Lung (tissue), 11 donors: ENCODE measurements at regions not wholly inside any gene's neighbourhood (a gene's known extent, or its start where the extent isn't known, plus 50 kb on each side); places are given as distances from the start of the nearest gene placed in this dataset.
A peak's percentile ranks its signal among the peaks of the same experiment; 100 is the strongest.

Experiments used
- ATAC-seq: fragments of 200-7000 bp; cut with Tn5 transposase; one replicate; pipeline ENCODE4 v1.9.1; 2020; ENCODE audit warnings: moderate number of reproducible peaks; ENCODE audit not compliant: insufficient read depth, low FRiP score
- DNase-seq, 3 donors: peaks; one replicate each; pipeline ENCODE4 v3.0.0-alpha.2; 2013 to 2017
- H3K27ac ChIP-seq, 2 donors: one replicate each; pipeline ENCODE4 v1.5.1; 2013; ENCODE audit warnings: mild to moderate bottlenecking in 2 of 2, moderate library complexity in 2 of 2, control low read depth in 1 of 2, inconsistent platforms in 1 of 2, low read depth in 1 of 2, low read length in 1 of 2
- H3K27me3 ChIP-seq, 3 donors: one replicate each; pipeline ENCODE4 v1.5.1; 2013; ENCODE audit warnings: low read length in 2 of 3; ENCODE audit not compliant: control insufficient read depth in 3 of 3, insufficient read depth in 3 of 3
- H3K36me3 ChIP-seq, 4 donors: one replicate each; pipeline ENCODE4 v1.5.1; 2013; ENCODE audit warnings: low read length in 4 of 4, mild to moderate bottlenecking in 1 of 4, moderate library complexity in 1 of 4; ENCODE audit not compliant: control insufficient read depth in 4 of 4, insufficient read depth in 4 of 4
- H3K4me1 ChIP-seq, 5 donors: one replicate each; pipeline ENCODE4 v1.5.1; 2013; ENCODE audit warnings: low read length in 5 of 5, mild to moderate bottlenecking in 2 of 5, moderate library complexity in 1 of 5; ENCODE audit not compliant: control insufficient read depth in 5 of 5, insufficient read depth in 5 of 5
- H3K4me3 ChIP-seq: one replicate; pipeline ENCODE4 v1.5.1; 2013; ENCODE audit warnings: mild to moderate bottlenecking, control low read depth, moderate library complexity
- H3K9ac ChIP-seq, 2 donors: one replicate each; pipeline ENCODE4 v1.5.1; 2013; ENCODE audit warnings: low read length in 2 of 2, control low read depth in 1 of 2; ENCODE audit not compliant: insufficient read depth in 1 of 2
- H3K9me3 ChIP-seq, 4 donors: one replicate each; pipeline ENCODE4 v1.5.1; 2013; ENCODE audit warnings: low read length in 3 of 4, mild to moderate bottlenecking in 1 of 4, moderate library complexity in 1 of 4; ENCODE audit not compliant: control insufficient read depth in 4 of 4, insufficient read depth in 3 of 4
- WGBS, 2 donors: extraction: QIAGEN DNeasy Blood & Tissue Kit; methylation state at CpG; one replicate each; pipeline ENCODE4 v1.1.7; 2013; 5-methylcytosine and 5-hydroxymethylcytosine counted together
- TF ChIP-seq, protein P1 (sequence below): IDR thresholded peaks from 2 replicates; pipeline ENCODE4 v1.5.1; 2012; ENCODE audit warnings: mild to moderate bottlenecking; ENCODE audit errors: control extremely low read depth, extremely low read depth
- donor health status: control.
- donor health status: control.
- donor health status: Bipolar disorder and iron deficiency.
- donor health status: healthy.
- donor health status: DM: yes; HTN: yes; CAD: no.

DNA sequence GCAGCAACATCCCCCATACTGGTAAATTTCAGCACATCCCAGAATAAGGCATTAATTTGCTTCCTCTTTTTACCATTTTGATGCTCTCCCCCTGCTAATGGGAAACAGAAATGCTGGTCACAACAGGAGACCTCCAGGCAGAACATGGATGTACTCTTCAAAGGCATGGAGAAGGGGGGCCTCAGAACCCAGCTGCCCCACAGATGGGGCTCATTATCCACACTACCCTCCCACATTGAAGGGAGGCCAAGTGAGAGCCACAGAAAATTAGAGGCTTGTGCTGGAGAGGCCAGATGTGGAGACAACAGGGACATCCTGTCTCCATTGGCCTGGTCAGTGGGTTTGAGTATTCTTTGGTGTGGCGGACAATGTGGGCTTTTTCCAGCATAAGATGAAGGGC is 150.1 kb upstream of the CDH11 start:
- Histone ChIP-seq H3K4me1 (no peaks in the 10 kb centered on the region), H3K9ac (no peak overlapping the region), H3K9me3 (no peaks in the 10 kb centered on the region), H3K27ac (no peak overlapping the region), H3K27me3 (no peaks in the 10 kb centered on the region), H3K36me3 (no peaks in the 10 kb centered on the region), H3K4me3 (no peak overlapping the region)
- TF ChIP-seq, protein P1, sequence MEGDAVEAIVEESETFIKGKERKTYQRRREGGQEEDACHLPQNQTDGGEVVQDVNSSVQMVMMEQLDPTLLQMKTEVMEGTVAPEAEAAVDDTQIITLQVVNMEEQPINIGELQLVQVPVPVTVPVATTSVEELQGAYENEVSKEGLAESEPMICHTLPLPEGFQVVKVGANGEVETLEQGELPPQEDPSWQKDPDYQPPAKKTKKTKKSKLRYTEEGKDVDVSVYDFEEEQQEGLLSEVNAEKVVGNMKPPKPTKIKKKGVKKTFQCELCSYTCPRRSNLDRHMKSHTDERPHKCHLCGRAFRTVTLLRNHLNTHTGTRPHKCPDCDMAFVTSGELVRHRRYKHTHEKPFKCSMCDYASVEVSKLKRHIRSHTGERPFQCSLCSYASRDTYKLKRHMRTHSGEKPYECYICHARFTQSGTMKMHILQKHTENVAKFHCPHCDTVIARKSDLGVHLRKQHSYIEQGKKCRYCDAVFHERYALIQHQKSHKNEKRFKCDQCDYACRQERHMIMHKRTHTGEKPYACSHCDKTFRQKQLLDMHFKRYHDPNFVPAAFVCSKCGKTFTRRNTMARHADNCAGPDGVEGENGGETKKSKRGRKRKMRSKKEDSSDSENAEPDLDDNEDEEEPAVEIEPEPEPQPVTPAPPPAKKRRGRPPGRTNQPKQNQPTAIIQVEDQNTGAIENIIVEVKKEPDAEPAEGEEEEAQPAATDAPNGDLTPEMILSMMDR = no peak
- WGBS, 2 donors = 0 to 56% methylated on average over 1 of the region's 1 CpG
- ATAC-seq (no peak), DNase-seq (peak in 1 of 3 donors; percentile 44)

DNA sequence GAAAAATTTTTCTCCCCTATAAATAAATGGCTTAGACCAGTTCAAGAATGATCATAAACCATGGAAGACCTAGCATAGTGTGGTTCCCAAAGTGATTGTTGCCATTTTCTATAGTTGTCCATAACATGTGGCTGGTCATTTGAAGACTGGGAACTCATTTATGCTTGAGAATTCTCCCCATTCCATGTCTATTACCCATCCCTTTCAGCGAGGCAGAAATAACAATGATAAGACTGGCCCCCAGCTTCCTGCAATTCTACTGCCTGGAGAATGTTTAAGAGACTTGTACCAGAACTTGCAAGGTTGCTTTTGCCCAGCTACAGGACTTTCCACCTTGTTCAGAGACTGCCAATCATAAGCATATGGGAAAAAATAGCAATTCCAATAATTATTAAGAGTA is 146.5 kb upstream of the CDH11 start:
- WGBS, 2 donors = 29 to 40% methylated on average over 1 of the region's 1 CpG
- H3K36me3 ChIP-seq = no peaks in the 10 kb centered on the region
- H3K4me1 ChIP-seq = no peaks in the 10 kb centered on the region
- H3K4me3 ChIP-seq = no peak overlapping the region
- ATAC-seq (no peak), DNase-seq (no peak)
- no peak overlapping the region for H3K9ac ChIP-seq
- H3K9me3 ChIP-seq = no peaks in the 10 kb centered on the region
- H3K27ac ChIP-seq = no peak overlapping the region
- TF ChIP-seq, protein P1 = no peak
- H3K27me3 ChIP-seq = no peaks in the 10 kb centered on the region

DNA sequence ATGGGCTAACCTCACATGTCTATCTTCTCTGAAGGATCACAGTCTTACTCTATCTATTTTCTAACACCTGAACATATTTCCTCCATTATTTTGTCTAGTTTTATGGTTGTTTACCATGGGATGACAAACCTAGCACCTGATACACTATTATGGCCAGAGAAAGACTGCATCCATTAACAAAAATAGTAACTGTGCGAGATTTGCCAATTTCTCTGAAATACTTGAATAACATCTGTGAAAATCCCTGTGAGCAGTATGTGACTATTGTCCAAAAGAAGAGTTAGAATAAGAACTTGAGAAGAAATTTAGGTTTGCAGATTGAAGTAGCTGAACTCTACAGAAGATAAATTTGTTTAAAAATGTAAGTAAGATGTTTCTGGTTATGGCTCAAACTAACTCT is 142.0 kb upstream of the CDH11 start:
- Histone ChIP-seq H3K4me1 (no peaks in the 10 kb centered on the region), H3K36me3 (no peaks in the 10 kb centered on the region)

DNA sequence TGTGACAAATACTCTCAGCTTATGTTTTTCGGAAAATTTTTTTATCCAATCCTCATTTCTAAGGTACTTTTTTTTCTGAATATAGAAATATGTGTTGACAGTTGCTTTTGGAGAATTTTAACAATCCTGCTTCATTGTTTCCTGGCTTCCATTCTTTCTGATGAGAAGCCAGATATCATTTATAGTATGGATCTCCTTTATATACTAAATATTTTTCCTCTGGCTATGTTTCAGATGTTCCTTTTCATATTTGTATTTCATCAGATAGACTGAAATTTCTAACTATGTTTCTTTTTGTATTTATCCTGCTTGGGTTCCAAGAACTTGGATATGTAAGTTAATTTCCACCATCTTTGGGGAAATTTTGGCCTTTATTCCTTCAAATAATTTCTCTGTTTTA is 138.9 kb upstream of the CDH11 start:
- H3K4me3 ChIP-seq = no peak overlapping the region
- no peak for ATAC-seq
- 84 to 86% methylated on average over 1 of the region's 1 CpG for WGBS, 2 donors

More for the DNA sequence above, 142.0 kb upstream of the CDH11 start:
- Histone ChIP-seq H3K27ac (no peak overlapping the region), H3K9me3 (no peaks in the 10 kb centered on the region), H3K27me3 (no peaks in the 10 kb centered on the region), H3K9ac (no peak overlapping the region), H3K4me3 (no peak overlapping the region)
- TF ChIP-seq, protein P1 = no peak
- ATAC-seq = no peak
- no peak for DNase-seq
- 94 to 96% methylated on average over 1 of the region's 1 CpG for WGBS, 2 donors

More for the DNA sequence above, 138.9 kb upstream of the CDH11 start:
- H3K36me3 ChIP-seq = no peaks in the 10 kb centered on the region
- H3K27ac ChIP-seq = no peak overlapping the region
- no peak for DNase-seq
- H3K27me3 ChIP-seq = no peaks in the 10 kb centered on the region
- H3K9ac ChIP-seq = no peak overlapping the region
- TF ChIP-seq, protein P1 = no peak
- H3K4me1 ChIP-seq = no peaks in the 10 kb centered on the region
- H3K9me3 ChIP-seq = no peaks in the 10 kb centered on the region
